Lower leg skin (tissue), 4 donors: ENCODE measurements at regions not wholly inside any gene's neighbourhood (a gene's known extent, or its start where the extent isn't known, plus 50 kb on each side); places are given as distances from the start of the nearest gene placed in this dataset.

ENCODE experiments used
- DNase-seq, 2 donors: peaks; one replicate each; pipeline ENCODE4 v3.0.0-alpha.2; 2019; ENCODE audit warnings: low spot score in 2 of 2
- H3K4me3 ChIP-seq: fragments of 200-600 bp; sonication (generic); 2 replicates; pipeline ENCODE4 v1.5.1; 2017; ENCODE audit warnings: mild to moderate bottlenecking, low read depth; ENCODE audit not compliant: poor library complexity, severe bottlenecking
- POLR2A ChIP-seq, 2 donors: fragments of 450-650 bp; IDR thresholded peaks; one replicate each; pipeline ENCODE4 v1.6.1; 2016 to 2017; ENCODE audit warnings: antibody characterized with exemption in 2 of 2, mild to moderate bottlenecking in 1 of 2, moderate library complexity in 1 of 2
- WGBS, 2 donors: methylation state at CpG; one replicate each; pipeline ENCODE4 v1.1.5; 2018; 5-methylcytosine and 5-hydroxymethylcytosine counted together
- intact Hi-C: fragments of 100-400 bp; cut with DNase I; formaldehyde crosslinking; loops from one replicate; pipeline ENCODE4 v1.15.0; 2023; ENCODE audit warnings: low total_unique reads
- TF ChIP-seq, protein P1 (sequence below), 3 donors: fragments of 450-650 bp; IDR thresholded peaks; one replicate each; pipeline ENCODE4 v1.5.1; 2016; ENCODE audit warnings: antibody characterized with exemption in 3 of 3, mild to moderate bottlenecking in 3 of 3, moderate library complexity in 2 of 3

DNA sequence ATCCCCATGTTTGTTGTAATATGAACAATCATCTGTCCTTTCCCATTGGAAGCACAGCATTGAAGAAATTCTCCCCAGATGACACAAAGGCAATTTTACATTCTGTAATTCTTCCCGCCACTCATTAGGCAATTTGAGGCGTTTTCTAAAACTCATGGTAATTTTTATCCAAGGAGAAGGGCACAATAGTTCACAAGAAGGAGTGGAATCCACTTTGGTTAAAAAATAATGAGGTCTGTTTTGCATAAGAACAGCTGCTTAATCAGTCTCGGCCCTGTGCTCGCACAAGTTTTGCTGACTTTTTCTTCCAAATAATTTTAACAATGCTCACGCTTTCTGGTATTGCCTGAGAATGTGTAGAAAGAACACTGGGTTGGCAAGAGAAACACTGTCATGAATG is 94.0 kb downstream of the CAVIN4 start:
- no peak overlapping the region for H3K4me3 ChIP-seq
- 58 to 65% methylated on average over 5 of the region's 5 CpGs for WGBS, 2 donors
- TF ChIP-seq, protein P1, sequence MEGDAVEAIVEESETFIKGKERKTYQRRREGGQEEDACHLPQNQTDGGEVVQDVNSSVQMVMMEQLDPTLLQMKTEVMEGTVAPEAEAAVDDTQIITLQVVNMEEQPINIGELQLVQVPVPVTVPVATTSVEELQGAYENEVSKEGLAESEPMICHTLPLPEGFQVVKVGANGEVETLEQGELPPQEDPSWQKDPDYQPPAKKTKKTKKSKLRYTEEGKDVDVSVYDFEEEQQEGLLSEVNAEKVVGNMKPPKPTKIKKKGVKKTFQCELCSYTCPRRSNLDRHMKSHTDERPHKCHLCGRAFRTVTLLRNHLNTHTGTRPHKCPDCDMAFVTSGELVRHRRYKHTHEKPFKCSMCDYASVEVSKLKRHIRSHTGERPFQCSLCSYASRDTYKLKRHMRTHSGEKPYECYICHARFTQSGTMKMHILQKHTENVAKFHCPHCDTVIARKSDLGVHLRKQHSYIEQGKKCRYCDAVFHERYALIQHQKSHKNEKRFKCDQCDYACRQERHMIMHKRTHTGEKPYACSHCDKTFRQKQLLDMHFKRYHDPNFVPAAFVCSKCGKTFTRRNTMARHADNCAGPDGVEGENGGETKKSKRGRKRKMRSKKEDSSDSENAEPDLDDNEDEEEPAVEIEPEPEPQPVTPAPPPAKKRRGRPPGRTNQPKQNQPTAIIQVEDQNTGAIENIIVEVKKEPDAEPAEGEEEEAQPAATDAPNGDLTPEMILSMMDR (IDR thresholded peaks at IDR 0.05) = no peak
- TF ChIP-seq POLR2A (IDR thresholded peaks at IDR 0.05) = no peak
- DNase-seq = no peak
- intact Hi-C loops = no loop called here

DNA sequence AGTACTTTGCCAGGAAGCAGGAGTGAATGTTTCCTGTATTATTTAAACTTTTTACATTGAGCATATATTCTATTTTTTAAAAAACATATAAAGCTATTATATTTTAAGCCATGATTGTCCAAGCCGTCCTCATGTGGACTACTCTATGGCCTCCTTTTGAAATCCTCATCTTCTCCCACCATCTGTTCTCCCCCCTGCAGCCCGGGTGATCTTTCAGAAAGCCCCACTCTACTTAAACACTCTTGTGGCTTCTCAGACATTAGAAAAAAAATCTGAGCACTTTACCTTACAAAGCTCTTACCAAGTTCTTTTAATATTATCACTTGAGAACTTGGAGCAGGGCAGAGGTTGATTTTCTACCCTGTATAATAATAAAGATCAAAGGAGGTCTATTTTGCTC is 95.4 kb downstream of the CAVIN4 start:
- DNase-seq = no peak
- intact Hi-C loops = no loop called here
- 76 to 83% methylated on average over 2 of the region's 2 CpGs for WGBS, 2 donors
- no peak overlapping the region for H3K4me3 ChIP-seq
- no peak for TF ChIP-seq POLR2A (IDR thresholded peaks at IDR 0.05)
- TF ChIP-seq, protein P1 (IDR thresholded peaks at IDR 0.05) = no peak

DNA sequence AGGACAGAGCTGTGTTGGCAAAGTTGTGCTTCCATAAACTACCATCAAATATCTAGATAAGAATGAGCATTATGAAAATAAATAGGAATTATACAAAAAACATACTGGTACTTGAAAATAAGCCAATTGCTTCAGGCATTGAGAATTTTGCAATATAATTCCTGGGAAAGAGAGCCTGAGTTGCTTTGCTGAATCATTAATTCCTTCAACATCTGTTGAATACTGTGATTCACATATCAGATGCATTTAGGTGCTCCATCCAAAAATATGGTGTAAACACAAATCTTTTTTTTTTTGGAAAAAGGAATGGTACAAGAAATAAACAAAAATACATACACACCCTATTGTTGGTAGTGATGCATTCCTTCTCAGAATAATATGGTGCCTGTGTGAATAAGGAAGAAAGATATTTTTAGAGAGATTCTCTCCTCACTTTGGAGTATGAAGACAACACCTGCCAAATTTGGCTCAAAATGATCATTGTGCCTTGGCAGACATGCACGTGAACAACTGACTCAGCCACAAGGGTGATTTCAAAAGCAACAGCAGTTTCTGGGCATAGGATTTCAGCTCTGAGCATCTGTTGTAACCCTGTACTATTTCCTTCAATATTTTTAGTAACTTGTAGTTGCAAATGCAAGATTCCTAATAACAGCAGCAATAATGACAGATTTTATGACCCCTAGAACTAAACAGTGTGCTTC is 96.7 kb downstream of the CAVIN4 start:
- intact Hi-C loops = no loop called here
- DNase-seq = no peak
- no peak overlapping the region for H3K4me3 ChIP-seq
- no peak for TF ChIP-seq POLR2A (IDR thresholded peaks at IDR 0.05)
- TF ChIP-seq, protein P1 (IDR thresholded peaks at IDR 0.05) = no peak
- 5 to 12% methylated on average over 1 of the region's 1 CpG for whole genome bisulfite sequencing, 2 donors

DNA sequence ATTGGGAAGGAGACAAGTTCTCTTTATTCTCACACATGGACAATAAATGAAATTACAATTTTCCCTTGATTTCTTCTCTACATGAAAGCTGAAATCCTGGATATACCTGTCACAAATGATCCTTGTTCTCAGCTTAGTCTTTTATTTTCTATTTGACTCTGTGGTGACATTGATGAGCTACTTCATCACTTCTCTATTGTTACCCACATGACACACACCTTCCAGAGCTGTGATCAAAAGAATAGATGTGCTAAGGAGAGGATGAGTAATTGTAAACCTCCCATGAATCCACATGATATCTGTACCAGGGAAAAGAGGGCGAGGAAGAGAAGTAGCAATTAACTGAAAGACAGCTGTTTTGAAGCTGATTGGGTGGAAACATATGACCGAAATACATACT is 102.0 kb downstream of the CAVIN4 start:
- H3K4me3 ChIP-seq = no peak overlapping the region
- 56 to 70% methylated on average over 2 of the region's 2 CpGs for WGBS, 2 donors
- intact Hi-C loops = no loop called here
- TF ChIP-seq, protein P1 (IDR thresholded peaks at IDR 0.05) = no peak
- TF ChIP-seq POLR2A (IDR thresholded peaks at IDR 0.05) = no peak
- DNase-seq = no peak

DNA sequence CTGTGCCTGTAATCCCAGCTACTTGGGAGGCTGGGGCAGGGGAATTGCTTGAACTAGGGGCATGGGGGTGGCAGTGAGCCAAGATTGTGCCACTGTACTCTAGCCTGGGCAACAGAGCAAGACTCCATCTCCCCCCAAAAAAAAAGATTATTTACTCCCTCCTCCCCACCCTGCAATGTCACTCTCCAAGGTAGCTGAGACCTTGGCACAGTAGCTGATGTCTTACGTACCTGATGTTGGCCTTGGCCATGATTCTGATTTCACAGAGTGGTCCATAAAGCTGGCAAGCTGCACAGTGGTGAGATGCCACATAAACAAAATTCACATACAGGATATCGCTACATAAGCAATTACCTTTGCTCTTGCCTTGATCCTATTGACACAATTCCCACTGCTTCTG is 108.5 kb downstream of the CAVIN4 start:
- no peak for DNase-seq
- intact Hi-C loops = no loop called here
- TF ChIP-seq, protein P1 (IDR thresholded peaks at IDR 0.05) = no peak
- TF ChIP-seq POLR2A (IDR thresholded peaks at IDR 0.05) = no peak
- H3K4me3 ChIP-seq = no peak overlapping the region
- 81 to 82% methylated on average over 2 of the region's 2 CpGs for WGBS, 2 donors

DNA sequence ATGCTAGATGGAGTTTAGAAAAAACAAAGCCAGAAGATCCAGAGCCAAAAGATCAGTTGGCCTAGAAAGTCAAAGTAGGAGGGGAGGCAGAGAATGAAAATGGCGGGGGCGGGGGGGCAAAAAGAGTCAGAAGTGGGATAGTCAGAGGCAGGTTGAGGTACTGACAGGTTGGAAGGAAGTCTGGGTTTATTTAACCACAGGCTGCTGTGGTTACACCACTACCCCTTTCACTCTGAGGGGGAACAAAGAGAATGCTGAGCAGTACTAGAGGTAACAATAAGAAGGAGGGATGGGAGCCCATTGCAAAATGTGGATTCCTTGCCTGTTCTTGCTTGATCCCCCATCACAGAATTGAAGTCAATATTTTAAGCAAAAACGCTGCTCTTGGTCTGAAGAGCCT is 111.8 kb downstream of the CAVIN4 start:
- TF ChIP-seq POLR2A (IDR thresholded peaks at IDR 0.05) = no peak
- TF ChIP-seq, protein P1 (IDR thresholded peaks at IDR 0.05) = no peak
- intact Hi-C loops = no loop called here
- DNase-seq = no peak
- H3K4me3 ChIP-seq = no peak overlapping the region
- WGBS, 2 donors = 61 to 71% methylated on average over 3 of the region's 3 CpGs
